Stomach (tissue), 8 donors: ENCODE measurements at regions not wholly inside any gene's neighbourhood (a gene's known extent, or its start where the extent isn't known, plus 50 kb on each side); places are given as distances from the start of the nearest gene placed in this dataset.
"Not testable (repeated sequence)": the region's sequence is repeated elsewhere in the genome, so short reads cannot be mapped to it uniquely, and the experiment has no call there.

Source experiments
- DNase-seq, 2 donors: peaks; one replicate each; pipeline versions ENCODE4 v3.0.0 to v3.0.0-alpha.2; 2013 to 2019
- H3K27ac ChIP-seq, 5 donors: fragments of 200-600 bp in 4 of 5; sonication (generic) in 4 of 5; one replicate each; pipeline ENCODE4 v1.5.1; 2013 to 2019; ENCODE audit warnings: mild to moderate bottlenecking in 1 of 5, moderate library complexity in 1 of 5
- H3K27me3 ChIP-seq, 3 donors: fragments of 200-600 bp; sonication (generic); one replicate each; pipeline ENCODE4 v1.5.1; 2017 to 2019; ENCODE audit warnings: mixed run types in 1 of 3
- H3K36me3 ChIP-seq, 4 donors: fragments of 200-600 bp; sonication (generic); 1 replicate in 3 of 4; 2 replicates in 1 of 4; pipeline ENCODE4 v1.5.1; 2016 to 2019
- H3K4me1 ChIP-seq, 4 donors: fragments of 200-600 bp; sonication (generic); one replicate each; pipeline ENCODE4 v1.5.1; 2016 to 2019
- H3K4me3 ChIP-seq, 4 donors: fragments of 200-600 bp; sonication (generic) in 3 of 4; one replicate each; pipeline ENCODE4 v1.5.1; 2016 to 2019; ENCODE audit warnings: mild to moderate bottlenecking in 1 of 4
- H3K9me3 ChIP-seq, 4 donors: fragments of 200-600 bp; sonication (generic); one replicate each; pipeline ENCODE4 v1.5.1; 2016 to 2019
- EP300 ChIP-seq: sonication (generic); formaldehyde crosslinking; IDR thresholded peaks from one replicate; pipeline ENCODE4 v1.6.1; 2017; ENCODE audit warnings: antibody characterized with exemption
- POLR2A ChIP-seq, 4 donors: fragments of 450-650 bp; IDR thresholded peaks; one replicate each; pipeline ENCODE4 v1.6.1; 2016; ENCODE audit warnings: antibody characterized with exemption in 4 of 4, control low read depth in 2 of 4, mild to moderate bottlenecking in 1 of 4, moderate library complexity in 1 of 4
- POLR2AphosphoS5 ChIP-seq, 3 donors: sonication (generic); formaldehyde crosslinking; IDR thresholded peaks; one replicate each; pipeline ENCODE4 v1.6.1; 2016; ENCODE audit warnings: antibody characterized with exemption in 3 of 3
- WGBS, 5 donors: extraction: QIAGEN DNeasy Blood & Tissue Kit in 3 of 5; methylation state at CpG; one replicate each; pipeline versions ENCODE4 v1.1.5 to v1.1.7; 2013 to 2018; 5-methylcytosine and 5-hydroxymethylcytosine counted together
- intact Hi-C: fragments of 100-400 bp; cut with DNase I; formaldehyde crosslinking; loops from one replicate; pipeline ENCODE4 v1.15.1; 2023; ENCODE audit warnings: low total_unique reads
- TF ChIP-seq, protein P1 (sequence below), 7 experiments: fragments of 450-650 bp in 4 of 7; fragments of 200-600 bp in 3 of 7; sonication (generic) in 3 of 7; IDR thresholded peaks; one replicate each; pipeline ENCODE4 v1.5.1; 2016 to 2019; ENCODE audit warnings: antibody characterized with exemption in 7 of 7, control low read depth in 2 of 7, mild to moderate bottlenecking in 1 of 7
- donor health status: healthy with polysubstance abuse.
- donor health status: Bipolar disorder and iron deficiency.
- donor health status: healthy.

GRCh38 chr7:159209429-159209828, 64.8 kb upstream of the VIPR2 start:
- Histone ChIP-seq H3K4me3 (no peak overlapping the region), H3K9me3 (no peaks in the 10 kb centered on the region), H3K36me3 (no peaks in the 10 kb centered on the region), H3K27ac (no peak overlapping the region), H3K27me3 (no peaks in the 10 kb centered on the region), H3K4me1 (peaks cover 0 to 14% (median 3%) of the 10 kb centered on the region in 4 donors)
- 51 to 69% (median 63%) methylated on average over 3 of the region's 3 CpGs for WGBS, 5 donors
- intact Hi-C loops: no loop called here
- no peak for TF ChIP-seq EP300
- no peak for TF ChIP-seq POLR2AphosphoS5 (IDR thresholded peaks at IDR 0.05)
- DNase-seq: peak in 1 of 2 donors; percentile 25

- no peak for TF ChIP-seq POLR2A (IDR thresholded peaks at IDR 0.05)
- Histone ChIP-seq H3K27me3 (no peaks in the 10 kb centered on the region), H3K36me3 (no peaks in the 10 kb centered on the region), H3K4me1 (peaks cover 0 to 14% (median 3%) of the 10 kb centered on the region in 4 donors), H3K4me3 (no peak overlapping the region), H3K27ac (no peak overlapping the region), H3K9me3 (no peaks in the 10 kb centered on the region)
- no peak for DNase-seq
- 74 to 92% (median 90%) methylated on average over 2 of the region's 2 CpGs for WGBS, 5 donors
- intact Hi-C loops: no loop called here
Observed at GRCh38 chr7:159207951-159208350, 63.3 kb upstream of the VIPR2 start.

DNA sequence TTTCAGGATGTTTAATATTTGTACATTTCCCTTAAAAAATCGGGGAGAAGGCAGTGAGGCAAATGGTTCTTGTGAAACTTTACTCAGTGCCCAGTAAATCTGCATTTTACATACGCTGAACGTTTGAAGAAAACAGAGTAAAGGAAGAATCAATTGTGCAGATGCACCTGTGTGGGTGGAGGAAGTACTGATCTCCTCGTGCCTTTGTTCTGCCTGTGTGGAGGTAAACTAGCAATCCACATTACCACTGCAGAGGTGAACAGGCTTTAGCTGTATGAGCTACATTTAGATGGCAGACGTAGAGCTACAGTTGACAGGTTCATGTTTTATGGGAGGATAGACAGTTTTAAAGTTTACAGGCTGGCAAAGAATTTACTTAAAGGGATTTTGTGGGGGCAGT, 62.7 kb upstream of the VIPR2 start:
- intact Hi-C loops: no loop called here
- Histone ChIP-seq H3K4me3 (no peak overlapping the region), H3K36me3 (no peaks in the 10 kb centered on the region), H3K27ac (no peak overlapping the region), H3K9me3 (no peaks in the 10 kb centered on the region), H3K27me3 (no peaks in the 10 kb centered on the region), H3K4me1 (peaks cover 0 to 14% (median 3%) of the 10 kb centered on the region in 4 donors)
- no peak for TF ChIP-seq POLR2A (IDR thresholded peaks at IDR 0.05)
- TF ChIP-seq, protein P1, sequence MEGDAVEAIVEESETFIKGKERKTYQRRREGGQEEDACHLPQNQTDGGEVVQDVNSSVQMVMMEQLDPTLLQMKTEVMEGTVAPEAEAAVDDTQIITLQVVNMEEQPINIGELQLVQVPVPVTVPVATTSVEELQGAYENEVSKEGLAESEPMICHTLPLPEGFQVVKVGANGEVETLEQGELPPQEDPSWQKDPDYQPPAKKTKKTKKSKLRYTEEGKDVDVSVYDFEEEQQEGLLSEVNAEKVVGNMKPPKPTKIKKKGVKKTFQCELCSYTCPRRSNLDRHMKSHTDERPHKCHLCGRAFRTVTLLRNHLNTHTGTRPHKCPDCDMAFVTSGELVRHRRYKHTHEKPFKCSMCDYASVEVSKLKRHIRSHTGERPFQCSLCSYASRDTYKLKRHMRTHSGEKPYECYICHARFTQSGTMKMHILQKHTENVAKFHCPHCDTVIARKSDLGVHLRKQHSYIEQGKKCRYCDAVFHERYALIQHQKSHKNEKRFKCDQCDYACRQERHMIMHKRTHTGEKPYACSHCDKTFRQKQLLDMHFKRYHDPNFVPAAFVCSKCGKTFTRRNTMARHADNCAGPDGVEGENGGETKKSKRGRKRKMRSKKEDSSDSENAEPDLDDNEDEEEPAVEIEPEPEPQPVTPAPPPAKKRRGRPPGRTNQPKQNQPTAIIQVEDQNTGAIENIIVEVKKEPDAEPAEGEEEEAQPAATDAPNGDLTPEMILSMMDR (IDR thresholded peaks at IDR 0.05): no peak
- TF ChIP-seq POLR2AphosphoS5 (IDR thresholded peaks at IDR 0.05): no peak
- TF ChIP-seq EP300: no peak
- DNase-seq: no peak
- 46 to 59% (median 51%) methylated on average over 5 of the region's 5 CpGs for WGBS, 5 donors

DNA sequence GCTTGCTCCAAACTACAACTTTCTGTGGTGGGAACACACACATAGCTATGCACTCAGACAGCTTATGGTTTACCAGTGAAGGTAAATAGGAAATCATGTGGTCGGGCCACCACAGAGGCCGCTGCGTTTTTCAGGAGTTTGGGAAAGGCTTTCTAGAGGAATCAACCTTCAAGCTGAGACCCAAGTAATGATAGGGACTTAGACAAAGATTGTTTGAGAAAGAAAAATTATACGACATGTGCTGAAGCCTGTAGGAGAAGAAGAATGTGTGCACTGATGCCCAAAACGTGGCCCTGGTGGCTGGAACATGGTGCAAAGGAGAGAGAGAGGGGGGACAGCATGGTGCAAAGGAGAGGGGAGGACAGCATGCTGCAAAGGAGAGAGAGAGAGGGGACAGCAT, 61.2 kb upstream of the VIPR2 start:
- Histone ChIP-seq H3K27me3 (no peaks in the 10 kb centered on the region), H3K9me3 (no peaks in the 10 kb centered on the region), H3K4me3 (no peak overlapping the region), H3K27ac (no peak overlapping the region), H3K4me1 (peaks cover 0 to 2% (median 0%) of the 10 kb centered on the region in 4 donors), H3K36me3 (no peaks in the 10 kb centered on the region)
- no peak for DNase-seq
- TF ChIP-seq EP300 (no peak), POLR2A (IDR thresholded peaks at IDR 0.05) (no peak), POLR2AphosphoS5 (IDR thresholded peaks at IDR 0.05) (no peak)
- TF ChIP-seq, protein P1 (IDR thresholded peaks at IDR 0.05): no peak
- WGBS, 5 donors: 73 to 89% (median 75%) methylated on average over 5 of the region's 5 CpGs
- intact Hi-C loops: no loop called here

- no peaks in the 10 kb centered on the region for H3K4me1 ChIP-seq
- intact Hi-C loops: no loop called here
Observed at GRCh38 chr7:159204664-159205063, 60.0 kb upstream of the VIPR2 start.

GRCh38 chr7:159203253-159203652, 58.6 kb upstream of the VIPR2 start:
- H3K27me3 ChIP-seq, DNase-seq, H3K36me3 ChIP-seq, H3K9me3 ChIP-seq, H3K4me1 ChIP-seq, H3K27ac ChIP-seq, intact Hi-C loops, H3K4me3 ChIP-seq: not testable (repeated sequence)
- WGBS, 5 donors: 84 to 95% (median 91%) methylated on average over 8 to 9 of the region's 9 CpGs

More at GRCh38 chr7:159204664-159205063, 60.0 kb upstream of the VIPR2 start:
- WGBS, 5 donors: 83 to 94% (median 91%) methylated on average over 7 to 10 of the region's 10 CpGs
- Histone ChIP-seq H3K4me3 (no peak overlapping the region), H3K9me3 (no peaks in the 10 kb centered on the region), H3K27me3 (no peaks in the 10 kb centered on the region), H3K36me3 (no peaks in the 10 kb centered on the region), H3K27ac (no peak overlapping the region)
- no peak for DNase-seq
- no peak for TF ChIP-seq EP300
- TF ChIP-seq, protein P1 (IDR thresholded peaks at IDR 0.05): no peak
- no peak for TF ChIP-seq POLR2A (IDR thresholded peaks at IDR 0.05)
- no peak for TF ChIP-seq POLR2AphosphoS5 (IDR thresholded peaks at IDR 0.05)
